HG02885 (cell line): ENCODE measurements at regions not wholly inside any gene's neighbourhood (a gene's known extent, or its start where the extent isn't known, plus 50 kb on each side); places are given as distances from the start of the nearest gene placed in this dataset.
"Not testable (repeated sequence)": the region's sequence is repeated elsewhere in the genome, so short reads cannot be mapped to it uniquely, and the experiment has no call there.

Experiments
- ATAC-seq: cut with Tn5 transposase; IDR thresholded peaks from one replicate; pipeline ENCODE4 v1.9.1; 2021; ENCODE audit warnings: mild to moderate bottlenecking; ENCODE audit not compliant: unreplicated experiment, poor library complexity

DNA sequence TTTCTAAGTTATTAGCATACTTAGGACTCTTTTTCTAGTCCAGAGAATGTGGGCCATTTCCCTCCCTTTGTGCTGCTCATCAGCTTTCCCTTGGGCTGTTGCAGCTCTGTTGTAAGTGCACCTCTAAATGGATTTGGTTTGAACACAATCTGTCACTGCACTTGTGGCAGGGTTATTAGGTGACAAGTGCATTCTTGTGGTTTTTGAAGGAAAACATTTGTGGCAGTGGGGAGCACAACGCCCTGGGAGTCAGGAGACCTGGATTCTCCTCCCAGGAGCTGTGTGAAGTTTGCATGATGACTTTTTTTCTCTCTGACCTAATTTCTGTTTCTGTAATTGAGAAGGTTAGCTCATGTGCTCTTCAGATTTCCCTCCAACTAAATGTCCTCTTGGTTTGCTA is 630.9 kb upstream of the FAM98A start:
- ATAC-seq: no peak

- no peak for ATAC-seq
Measured at GRCh38 chr2:34215174-34215573, 616.1 kb upstream of the FAM98A start.

GRCh38 chr2:34210382-34210781 is 611.3 kb upstream of the FAM98A start:
- not testable (repeated sequence) for ATAC-seq

DNA sequence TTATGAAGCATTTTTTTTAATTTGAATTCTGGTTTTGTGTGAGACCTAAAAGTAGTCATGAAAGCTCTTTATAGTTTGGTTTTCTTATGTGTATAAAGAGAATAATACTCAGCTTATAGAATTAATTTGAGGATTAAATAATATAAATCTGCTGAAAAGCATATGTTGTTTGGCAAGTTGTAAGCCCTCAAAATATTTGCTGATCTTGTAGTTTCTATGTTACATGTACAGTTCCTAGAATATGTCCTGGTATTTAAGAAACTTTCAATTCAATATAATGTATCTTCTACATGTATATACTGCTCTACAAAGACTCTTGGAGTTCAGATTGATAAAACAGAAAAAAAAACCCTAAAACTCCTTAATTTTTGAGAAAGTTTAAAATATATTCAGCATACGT is 605.5 kb upstream of the FAM98A start:
- ATAC-seq: no peak

DNA sequence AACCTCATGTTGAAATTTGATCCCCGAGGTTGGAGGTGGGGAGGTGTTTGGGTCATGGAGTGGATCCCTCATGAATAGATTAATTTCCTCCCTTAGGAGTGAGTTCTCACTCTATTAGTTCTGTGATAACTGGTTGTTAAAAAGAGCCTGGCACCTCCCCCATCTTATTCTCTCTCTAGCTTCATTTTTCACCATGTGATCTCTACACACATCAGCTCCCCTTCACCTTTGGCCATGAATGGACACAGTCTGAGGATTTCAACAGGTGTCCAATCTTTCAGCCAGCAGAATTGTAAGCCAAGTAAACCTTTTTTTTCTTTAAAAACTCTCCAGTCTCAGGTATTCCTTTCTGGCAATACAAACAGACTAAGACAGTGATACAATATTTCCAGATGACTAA is 602.0 kb upstream of the FAM98A start:
- no peak for ATAC-seq

DNA sequence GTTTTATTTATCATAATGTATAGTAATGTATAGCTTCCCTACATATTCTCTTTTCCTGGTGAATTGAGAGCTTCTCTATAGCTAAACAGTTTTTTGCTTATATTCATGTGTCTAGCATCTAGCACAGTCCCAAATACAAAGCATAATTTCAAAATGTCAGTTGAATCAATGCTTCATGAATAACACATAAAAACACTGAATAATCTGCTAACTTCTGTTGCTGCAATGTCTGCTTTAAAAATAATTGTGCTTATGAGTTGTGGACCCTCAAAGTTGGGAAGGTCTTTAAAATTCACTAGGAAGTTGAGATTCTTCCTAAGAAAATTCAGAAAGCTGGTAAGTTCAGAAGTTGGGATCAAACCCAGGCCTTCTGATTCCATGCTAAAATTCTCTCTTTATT is 600.9 kb upstream of the FAM98A start:
- no peak for ATAC-seq

DNA sequence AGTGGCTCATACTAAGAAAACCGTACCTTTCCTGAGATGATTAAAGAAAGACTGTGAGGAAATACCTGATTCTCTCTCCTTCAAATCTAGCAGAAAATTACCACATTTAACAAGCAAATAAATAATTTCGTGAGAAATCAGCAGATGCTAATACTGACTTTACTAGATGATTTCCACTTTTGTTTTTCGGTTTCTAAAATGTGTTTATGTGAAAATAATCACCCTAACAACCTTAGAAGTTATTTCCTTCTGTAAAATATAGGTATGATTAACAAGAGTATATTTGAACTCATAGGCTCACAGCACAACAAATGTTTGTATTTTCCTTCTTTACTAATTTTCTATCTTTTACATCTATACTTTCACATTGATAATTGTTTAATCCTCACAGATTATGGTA is 594.1 kb upstream of the FAM98A start:
- no peak for ATAC-seq

DNA sequence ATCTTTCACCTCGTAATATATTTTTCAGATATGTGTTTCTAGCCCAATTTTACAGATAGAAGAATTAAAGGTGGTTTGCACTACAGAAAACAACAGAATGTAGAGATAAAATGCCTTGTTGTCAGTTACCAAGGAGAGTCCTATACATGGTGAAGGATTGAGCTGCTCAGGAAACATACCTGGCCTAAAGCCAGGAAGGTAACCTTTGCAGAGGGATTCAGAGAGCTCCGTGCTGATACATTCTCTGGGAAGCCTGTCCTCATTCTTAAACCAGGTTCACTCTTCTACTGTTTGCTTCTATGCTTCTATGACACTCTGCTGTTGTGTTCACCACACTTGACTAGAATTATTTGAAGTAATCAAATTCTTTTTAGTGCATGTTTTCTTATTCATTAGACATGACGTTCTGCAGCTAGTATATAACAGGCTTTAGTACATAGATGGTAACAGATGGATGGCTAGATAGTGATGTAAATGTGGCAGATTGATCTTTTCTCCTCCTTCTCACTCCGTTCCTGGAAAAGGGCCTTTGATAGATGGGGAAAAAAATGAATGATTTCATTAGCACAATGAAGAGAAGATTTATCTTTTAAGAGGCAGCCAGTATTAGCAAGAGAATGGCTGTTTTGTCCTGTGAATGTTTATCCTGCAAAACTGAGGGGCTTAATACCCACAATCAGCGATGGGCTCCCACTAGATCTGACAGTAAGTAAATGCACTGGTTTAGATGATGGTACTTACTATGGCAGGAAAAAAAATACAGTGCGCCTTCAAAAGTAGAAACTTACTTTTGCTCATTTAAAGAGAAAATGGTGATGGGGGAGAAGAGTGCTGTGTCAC is 589.6 kb upstream of the FAM98A start:
- ATAC-seq: no peak

DNA sequence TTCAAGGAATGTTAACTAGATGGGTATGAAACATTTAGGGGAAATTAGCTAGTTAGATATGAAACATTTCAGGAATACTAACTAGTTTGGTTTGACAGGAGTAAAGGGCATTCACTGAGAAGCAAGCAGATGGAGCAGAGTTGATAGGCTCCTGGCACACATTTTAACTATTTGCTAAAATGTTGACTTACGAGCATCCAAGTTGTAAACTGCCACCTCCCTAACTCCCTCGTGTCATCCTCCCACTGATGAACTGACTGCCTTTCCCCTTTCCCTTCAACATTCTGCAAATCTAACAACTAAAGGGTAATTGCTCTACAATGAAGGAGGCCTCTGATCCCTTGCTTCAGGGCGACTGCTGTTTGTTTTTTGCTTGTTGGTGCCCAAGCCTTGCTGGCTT is 580.4 kb upstream of the FAM98A start:
- no peak for ATAC-seq

DNA sequence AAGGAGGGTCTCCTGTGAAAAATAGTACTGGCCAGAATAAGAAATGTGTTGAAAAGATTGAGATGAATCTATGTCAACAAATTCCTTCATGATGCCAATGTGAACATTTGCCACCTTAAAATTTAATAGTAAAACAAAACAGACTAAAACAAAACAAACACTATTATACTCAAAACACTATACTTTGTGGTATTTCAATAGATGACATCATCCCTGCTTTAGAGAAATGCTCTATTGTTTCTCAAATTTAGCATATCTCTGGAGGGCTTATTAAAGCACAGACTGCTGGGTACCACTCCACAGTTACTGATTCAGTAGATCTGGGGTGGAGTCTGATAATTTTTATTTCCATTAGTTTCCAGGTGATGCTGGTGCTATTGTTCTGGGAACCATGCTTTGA is 579.4 kb upstream of the FAM98A start:
- ATAC-seq: no peak

DNA sequence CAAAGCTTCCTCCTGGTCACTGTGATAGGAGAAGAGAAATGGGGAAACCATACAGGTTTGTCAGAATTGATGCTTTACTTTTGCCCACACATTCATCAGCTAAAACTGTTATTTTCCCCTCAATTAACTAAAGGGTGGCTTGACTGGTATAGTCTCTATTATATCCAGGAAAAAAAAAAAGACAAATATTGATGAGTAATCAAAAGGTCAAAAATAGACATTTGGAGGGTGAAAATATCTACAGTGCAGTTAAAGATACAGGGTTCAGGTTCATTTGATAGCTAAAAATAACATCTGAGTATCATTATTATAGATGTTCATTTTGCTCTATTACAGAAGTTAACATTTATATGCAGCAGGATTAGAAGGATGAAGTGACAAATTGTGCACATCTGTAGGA is 577.6 kb upstream of the FAM98A start:
- ATAC-seq: no peak

DNA sequence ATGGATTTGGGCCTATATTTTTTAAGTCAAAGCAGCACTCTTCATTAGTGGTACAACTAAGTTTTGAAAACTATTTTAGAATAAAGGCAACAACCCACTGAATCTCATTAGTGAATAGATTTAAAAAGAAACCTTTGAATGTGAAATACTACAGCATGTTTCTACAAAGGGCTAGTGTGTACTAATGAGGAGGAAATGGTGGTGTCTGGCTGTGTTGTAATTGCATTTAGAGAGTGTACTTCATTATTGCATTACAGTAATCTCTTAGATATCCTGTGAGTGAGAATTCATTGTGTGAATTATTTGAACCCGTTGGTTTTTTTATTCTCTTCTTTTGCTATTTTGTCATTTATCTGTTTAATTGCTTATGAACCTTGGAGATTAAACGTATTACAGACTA is 575.4 kb upstream of the FAM98A start:
- ATAC-seq: no peak

GRCh38 chr2:34162231-34162630 is 563.1 kb upstream of the FAM98A start:
- ATAC-seq: no peak

DNA sequence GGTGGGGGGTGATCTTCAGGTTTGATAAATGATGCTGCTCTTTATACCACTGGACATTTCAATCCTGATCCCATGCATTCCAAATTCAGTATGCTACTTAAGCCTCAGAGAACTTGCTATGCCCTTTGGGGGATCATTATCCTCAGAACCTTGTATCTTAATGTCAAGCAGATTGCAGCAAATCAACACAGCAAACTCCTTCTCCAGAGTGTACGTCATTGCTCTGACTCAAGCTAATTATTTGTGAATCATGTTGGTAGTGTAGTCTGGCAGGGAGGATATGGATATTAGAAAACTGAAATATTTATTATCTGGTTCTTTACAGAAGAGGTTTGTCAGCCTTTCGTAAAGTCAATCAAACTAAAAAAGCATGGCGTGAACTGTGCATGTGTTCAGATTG is 562.5 kb upstream of the FAM98A start:
- ATAC-seq: no peak

- ATAC-seq: no peak
Measured at GRCh38 chr2:34159901-34160300, 560.8 kb upstream of the FAM98A start.

GRCh38 chr2:34153484-34153883 is 554.4 kb upstream of the FAM98A start:
- ATAC-seq: no peak

DNA sequence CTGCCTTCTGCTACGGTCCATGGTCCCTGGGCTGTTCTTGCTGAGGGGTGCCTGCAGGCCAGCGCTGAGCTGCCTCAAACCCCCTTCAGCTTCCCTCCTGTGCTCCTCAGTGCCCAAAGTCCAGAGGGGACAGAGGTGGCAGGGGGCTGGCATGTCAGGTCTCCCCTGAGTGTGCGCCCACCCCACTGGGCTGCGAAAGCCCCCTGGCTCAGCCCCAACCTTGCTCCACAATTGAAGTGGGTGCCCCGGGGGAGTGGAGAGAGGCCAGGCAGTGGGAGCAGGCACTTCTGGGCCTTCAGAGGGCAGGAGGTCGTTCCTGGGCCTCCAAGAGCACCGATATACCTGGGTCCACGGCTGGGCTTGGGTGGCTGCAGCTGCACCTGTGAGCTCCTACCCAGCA is 548.7 kb upstream of the FAM98A start:
- ATAC-seq: no peak

- no peak for ATAC-seq
Measured at GRCh38 chr2:34143149-34143548, 544.0 kb upstream of the FAM98A start.

- not testable (repeated sequence) for ATAC-seq
Measured at GRCh38 chr2:34142531-34143008, 543.5 kb upstream of the FAM98A start.

DNA sequence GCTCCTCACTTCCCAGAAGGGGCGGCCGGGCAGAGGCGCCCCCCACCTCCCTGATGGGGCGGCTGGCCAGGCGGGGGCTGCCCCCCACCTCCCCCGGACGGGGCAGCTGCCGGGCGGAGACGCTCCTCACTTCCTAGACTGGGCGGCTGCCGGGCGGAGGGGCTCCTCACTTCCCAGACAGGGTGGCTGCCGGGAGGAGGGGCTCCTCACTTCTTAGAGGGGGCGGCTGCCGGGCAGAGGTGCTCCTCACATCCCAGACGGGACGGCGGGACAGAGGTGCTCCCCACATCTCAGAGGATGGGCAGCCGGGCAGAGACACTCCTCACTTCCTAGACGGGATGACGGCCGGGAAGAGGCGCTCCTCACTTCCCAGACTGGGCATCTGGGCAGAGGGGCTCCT is 534.0 kb upstream of the FAM98A start:
- not testable (repeated sequence) for ATAC-seq

- ATAC-seq: no peak
Measured at GRCh38 chr2:34126279-34126678, 527.2 kb upstream of the FAM98A start.
